ENCODE measurements at regions not wholly inside any gene's neighbourhood (a gene's known extent, or its start where the extent isn't known, plus 50 kb on each side); places are given as distances from the start of the nearest gene placed in this dataset.

DNA sequence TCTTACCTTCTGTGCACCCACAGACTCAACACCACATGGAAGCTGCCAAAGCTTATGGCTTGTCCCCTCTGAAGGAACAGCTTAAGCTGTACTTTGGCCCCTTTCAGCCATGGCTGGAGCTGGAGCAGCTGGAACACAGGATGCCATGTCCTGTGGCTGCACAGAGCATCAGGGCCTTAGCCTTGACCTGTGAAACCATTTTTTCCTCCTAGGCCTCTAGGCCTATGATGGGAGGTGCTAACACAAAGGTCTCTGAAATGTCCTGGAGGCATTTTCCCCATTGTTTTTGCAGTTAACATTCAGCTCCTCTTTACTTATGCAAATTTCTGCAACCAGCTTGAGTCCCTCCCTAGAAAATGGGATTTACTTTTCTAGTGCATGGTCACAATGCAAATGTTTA lies 461.4 kb upstream of the TYRP1 start:
- Histone ChIP-seq H3K9me3 (replicated peaks in 1 of 3) (no peaks in the 10 kb centered on the region), H3K4me3 (no peak overlapping the region), H3K27ac (no peak overlapping the region), H3K27me3 (no peaks in the 10 kb centered on the region), H3K4me1 (replicated peaks in 1 of 2) (no peaks in the 10 kb centered on the region), H3K36me3 (replicated peaks in 1 of 2) (no peaks in the 10 kb centered on the region)
- intact Hi-C loops (cut with DNase I): no loop called here
- TF ChIP-seq POLR2A (IDR thresholded peaks at IDR 0.05): no peak
- TF ChIP-seq, protein P1, sequence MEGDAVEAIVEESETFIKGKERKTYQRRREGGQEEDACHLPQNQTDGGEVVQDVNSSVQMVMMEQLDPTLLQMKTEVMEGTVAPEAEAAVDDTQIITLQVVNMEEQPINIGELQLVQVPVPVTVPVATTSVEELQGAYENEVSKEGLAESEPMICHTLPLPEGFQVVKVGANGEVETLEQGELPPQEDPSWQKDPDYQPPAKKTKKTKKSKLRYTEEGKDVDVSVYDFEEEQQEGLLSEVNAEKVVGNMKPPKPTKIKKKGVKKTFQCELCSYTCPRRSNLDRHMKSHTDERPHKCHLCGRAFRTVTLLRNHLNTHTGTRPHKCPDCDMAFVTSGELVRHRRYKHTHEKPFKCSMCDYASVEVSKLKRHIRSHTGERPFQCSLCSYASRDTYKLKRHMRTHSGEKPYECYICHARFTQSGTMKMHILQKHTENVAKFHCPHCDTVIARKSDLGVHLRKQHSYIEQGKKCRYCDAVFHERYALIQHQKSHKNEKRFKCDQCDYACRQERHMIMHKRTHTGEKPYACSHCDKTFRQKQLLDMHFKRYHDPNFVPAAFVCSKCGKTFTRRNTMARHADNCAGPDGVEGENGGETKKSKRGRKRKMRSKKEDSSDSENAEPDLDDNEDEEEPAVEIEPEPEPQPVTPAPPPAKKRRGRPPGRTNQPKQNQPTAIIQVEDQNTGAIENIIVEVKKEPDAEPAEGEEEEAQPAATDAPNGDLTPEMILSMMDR (IDR thresholded peaks at IDR 0.05): no peak
- no peak for DNase-seq

DNA sequence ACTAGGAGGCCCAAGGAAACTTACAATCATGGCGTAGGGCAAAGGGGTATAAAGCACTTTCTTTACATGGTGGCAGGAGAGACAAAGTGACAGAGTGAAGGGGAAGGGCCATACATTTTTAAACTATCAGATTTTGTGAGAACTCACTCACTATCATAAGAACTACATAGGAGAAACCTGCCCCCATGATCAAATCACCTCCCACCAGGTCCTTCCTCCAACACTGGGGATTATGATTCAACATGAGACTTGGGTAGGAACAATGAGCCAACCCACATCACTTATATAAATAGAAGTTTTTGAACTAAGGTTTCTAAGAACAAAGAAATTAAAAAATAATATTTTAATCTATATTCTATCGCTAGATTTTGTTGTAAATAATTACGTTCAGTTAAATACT lies 460.3 kb upstream of the TYRP1 start:
- WGBS, 4 donors: 75 to 92% (median 85%) methylated on average over 3 of the region's 3 CpGs
- H3K27ac ChIP-seq: no peak overlapping the region
- intact Hi-C loops (cut with DNase I): no loop called here
- H3K4me3 ChIP-seq: no peak overlapping the region
- no peak for DNase-seq
- no peaks in the 10 kb centered on the region for H3K4me1 ChIP-seq (replicated peaks in 1 of 2)
- H3K27me3 ChIP-seq: no peaks in the 10 kb centered on the region
- H3K36me3 ChIP-seq (replicated peaks in 1 of 2): no peaks in the 10 kb centered on the region
- no peak for TF ChIP-seq POLR2A (IDR thresholded peaks at IDR 0.05)
- TF ChIP-seq, protein P1 (IDR thresholded peaks at IDR 0.05): no peak
- no peaks in the 10 kb centered on the region for H3K9me3 ChIP-seq (replicated peaks in 1 of 3)

DNA sequence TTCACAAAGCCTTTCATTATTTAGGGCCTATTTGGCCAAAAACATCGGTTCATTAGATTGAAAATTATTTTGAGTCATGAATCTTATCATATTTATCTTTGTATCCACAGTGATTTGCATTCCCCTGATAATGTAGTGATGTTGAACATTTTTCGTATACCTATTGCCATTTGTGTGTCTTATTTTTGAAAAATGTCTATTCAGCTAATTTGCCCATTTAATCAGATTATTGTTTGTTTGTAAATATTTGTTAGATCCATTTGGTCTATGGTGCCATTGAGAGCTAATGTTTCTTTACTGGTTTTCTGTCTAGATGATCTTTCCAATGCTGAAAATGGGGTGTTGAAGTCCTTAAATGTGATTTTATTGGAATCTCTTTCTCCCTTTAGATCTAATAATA lies 439.2 kb upstream of the TYRP1 start:
- no peaks in the 10 kb centered on the region for H3K27me3 ChIP-seq
- DNase-seq: no peak
- H3K9me3 ChIP-seq (replicated peaks in 1 of 3): no peaks in the 10 kb centered on the region
- H3K4me1 ChIP-seq (replicated peaks in 1 of 2): no peaks in the 10 kb centered on the region
- H3K4me3 ChIP-seq: no peak overlapping the region
- no peak for TF ChIP-seq POLR2A (IDR thresholded peaks at IDR 0.05)
- TF ChIP-seq, protein P1 (IDR thresholded peaks at IDR 0.05): no peak
- 51 to 59% (median 57%) methylated on average over 2 of the region's 2 CpGs for WGBS, 4 donors
- no peak overlapping the region for H3K27ac ChIP-seq
- intact Hi-C loops (cut with DNase I): no loop called here
- no peaks in the 10 kb centered on the region for H3K36me3 ChIP-seq (replicated peaks in 1 of 2)

DNA sequence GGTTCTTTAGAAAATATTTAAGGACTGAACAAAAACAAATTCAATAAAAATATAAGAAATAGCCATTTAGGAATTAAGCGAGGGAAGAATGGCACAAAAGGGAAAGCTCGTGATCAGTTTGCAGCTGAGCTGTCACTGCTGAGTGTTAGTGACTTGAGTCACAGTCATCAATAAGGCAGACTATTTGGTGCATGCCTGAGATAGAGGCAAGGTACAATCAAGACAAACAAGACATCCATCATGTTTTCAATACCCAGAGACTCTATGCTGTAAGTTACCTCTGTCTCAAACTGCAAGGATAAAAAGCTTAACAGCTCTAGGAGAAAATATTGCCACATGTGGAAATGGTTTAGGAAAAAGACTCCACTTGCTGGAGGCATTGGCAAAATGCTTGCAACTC lies 426.4 kb upstream of the TYRP1 start:
- Histone ChIP-seq H3K36me3 (replicated peaks in 1 of 2) (no peaks in the 10 kb centered on the region), H3K27me3 (no peaks in the 10 kb centered on the region), H3K4me1 (replicated peaks in 1 of 2) (no peaks in the 10 kb centered on the region), H3K9me3 (replicated peaks in 1 of 3) (no peaks in the 10 kb centered on the region), H3K27ac (no peak overlapping the region), H3K4me3 (no peak overlapping the region)
- TF ChIP-seq, protein P1 (IDR thresholded peaks at IDR 0.05): no peak
- no peak for TF ChIP-seq POLR2A (IDR thresholded peaks at IDR 0.05)
- no peak for DNase-seq
- 78 to 82% (median 81%) methylated on average over 2 of the region's 2 CpGs for WGBS, 4 donors
- intact Hi-C loops (cut with DNase I): no loop called here
